ENCODE measurements at regions not wholly inside any gene's neighbourhood (a gene's known extent, or its start where the extent isn't known, plus 50 kb on each side); places are given as distances from the start of the nearest gene placed in this dataset.

DNA sequence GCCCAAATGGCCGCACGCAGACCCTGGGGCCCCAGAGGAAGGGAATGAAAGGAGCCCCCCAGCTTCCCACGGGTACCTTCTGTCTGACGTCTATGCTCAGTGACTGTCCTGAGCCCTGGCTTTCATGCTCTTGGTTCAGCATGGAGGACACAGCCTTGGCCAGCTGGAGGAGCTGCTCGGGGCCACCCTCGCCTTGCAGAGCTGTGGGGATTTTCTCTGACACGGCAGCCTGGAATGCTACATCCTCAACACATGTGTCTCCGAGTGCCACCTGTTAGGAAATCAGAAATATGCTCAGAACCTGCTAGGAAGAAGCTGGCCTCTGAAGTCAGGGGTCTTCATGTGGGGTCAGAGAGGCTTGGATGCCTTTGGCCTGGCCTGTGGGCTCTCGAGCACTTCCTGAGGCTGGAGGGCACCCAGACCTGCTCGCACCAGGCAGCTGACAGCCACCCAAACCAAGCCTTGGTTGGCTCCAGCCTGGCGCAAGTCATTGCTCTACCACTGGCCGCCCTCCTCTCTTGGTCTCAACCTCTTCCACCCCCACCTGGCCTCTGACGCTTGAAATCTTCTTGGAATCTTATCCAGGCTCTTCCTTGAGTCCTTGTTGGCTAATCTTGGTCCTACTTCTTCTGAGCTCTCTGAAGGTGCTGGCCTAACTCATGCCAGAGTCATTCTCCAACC is 63.7 kb upstream of the BCO1 start:
- H3K27ac ChIP-seq: no peak overlapping the region
- TF ChIP-seq, protein P1, sequence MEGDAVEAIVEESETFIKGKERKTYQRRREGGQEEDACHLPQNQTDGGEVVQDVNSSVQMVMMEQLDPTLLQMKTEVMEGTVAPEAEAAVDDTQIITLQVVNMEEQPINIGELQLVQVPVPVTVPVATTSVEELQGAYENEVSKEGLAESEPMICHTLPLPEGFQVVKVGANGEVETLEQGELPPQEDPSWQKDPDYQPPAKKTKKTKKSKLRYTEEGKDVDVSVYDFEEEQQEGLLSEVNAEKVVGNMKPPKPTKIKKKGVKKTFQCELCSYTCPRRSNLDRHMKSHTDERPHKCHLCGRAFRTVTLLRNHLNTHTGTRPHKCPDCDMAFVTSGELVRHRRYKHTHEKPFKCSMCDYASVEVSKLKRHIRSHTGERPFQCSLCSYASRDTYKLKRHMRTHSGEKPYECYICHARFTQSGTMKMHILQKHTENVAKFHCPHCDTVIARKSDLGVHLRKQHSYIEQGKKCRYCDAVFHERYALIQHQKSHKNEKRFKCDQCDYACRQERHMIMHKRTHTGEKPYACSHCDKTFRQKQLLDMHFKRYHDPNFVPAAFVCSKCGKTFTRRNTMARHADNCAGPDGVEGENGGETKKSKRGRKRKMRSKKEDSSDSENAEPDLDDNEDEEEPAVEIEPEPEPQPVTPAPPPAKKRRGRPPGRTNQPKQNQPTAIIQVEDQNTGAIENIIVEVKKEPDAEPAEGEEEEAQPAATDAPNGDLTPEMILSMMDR (IDR thresholded peaks at IDR 0.05): no peak
- no peak for DNase-seq
- H3K9me3 ChIP-seq: no peaks in the 10 kb centered on the region
- no peak for ATAC-seq
- no peak overlapping the region for H3K4me3 ChIP-seq
- no peaks in the 10 kb centered on the region for H3K36me3 ChIP-seq
- no peaks in the 10 kb centered on the region for H3K4me1 ChIP-seq
- intact Hi-C loops (cut with DNase I): no loop called here
- no peaks in the 10 kb centered on the region for H3K27me3 ChIP-seq (ENCODE audit: low read depth)

DNA sequence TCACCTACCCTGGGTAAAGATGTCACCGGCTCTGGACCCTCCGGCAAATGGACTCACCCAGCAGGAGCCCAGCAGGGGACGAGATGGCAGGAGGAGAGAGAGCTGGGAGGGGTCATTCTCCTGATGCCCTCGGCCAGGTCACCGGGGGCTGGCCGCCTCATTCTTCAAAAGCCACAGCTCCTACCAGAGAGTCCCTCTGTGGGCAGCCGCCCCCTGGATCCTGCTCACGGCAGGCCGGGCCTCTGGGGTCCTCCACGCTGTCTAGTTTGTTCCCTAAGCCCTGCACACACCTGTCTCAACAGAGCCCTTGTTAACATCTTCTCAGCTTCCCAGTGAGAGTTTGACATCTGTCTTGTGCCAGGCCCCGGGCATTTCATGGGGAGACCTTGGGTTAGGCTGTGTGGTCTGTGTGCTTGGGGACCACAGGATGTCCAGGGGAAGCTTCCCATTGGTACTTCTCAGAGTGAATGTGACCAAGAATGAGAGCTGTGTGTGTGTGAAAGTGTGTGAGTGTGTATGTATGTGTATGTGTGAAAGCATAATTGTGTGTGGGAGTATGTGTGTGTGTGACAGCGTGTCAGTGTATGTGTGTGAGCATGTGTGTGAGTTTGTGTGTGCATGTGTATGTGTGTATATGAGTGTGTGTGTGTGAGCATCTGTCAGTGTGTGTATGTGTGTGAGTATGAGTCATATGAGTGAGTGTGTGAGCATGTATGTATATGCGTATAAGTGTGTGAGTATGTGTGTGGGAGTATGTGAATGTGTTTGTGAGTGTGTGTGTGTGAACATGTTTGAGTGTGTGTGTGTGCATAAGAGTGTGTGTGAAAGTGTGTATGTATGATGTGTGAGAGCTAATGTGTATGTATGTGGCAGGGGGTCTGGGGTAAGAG is 65.5 kb upstream of the BCO1 start:
- H3K4me1 ChIP-seq: no peaks in the 10 kb centered on the region
- H3K36me3 ChIP-seq: no peaks in the 10 kb centered on the region
- no peaks in the 10 kb centered on the region for H3K9me3 ChIP-seq
- intact Hi-C loops (cut with DNase I): no loop called here
- ATAC-seq: no peak
- H3K27ac ChIP-seq: no peak overlapping the region
- TF ChIP-seq, protein P1 (IDR thresholded peaks at IDR 0.05): no peak
- DNase-seq: no peak
- no peak overlapping the region for H3K4me3 ChIP-seq
- H3K27me3 ChIP-seq (ENCODE audit: low read depth): no peaks in the 10 kb centered on the region

DNA sequence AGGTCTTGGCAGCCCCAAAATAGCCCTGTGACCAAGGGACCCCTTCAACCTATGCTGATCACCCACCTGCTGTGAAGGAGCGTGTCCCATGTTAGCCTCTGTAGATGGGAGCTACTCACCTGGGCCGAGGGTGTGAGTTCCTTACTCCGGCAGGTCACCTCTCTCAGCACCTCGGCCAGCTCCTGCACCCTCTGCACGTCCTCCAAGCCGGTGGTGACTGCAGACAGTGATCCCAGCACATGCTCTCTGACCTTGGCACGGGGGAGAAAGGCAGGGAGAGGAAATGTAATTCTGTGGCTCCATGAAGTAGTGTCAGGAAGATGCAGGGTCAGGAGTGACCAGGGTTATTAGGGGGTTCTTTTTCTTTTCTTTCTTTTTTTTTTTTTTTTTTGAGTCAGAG is 67.7 kb upstream of the BCO1 start:
- Histone ChIP-seq H3K36me3 (no peaks in the 10 kb centered on the region), H3K4me1 (no peaks in the 10 kb centered on the region), H3K9me3 (no peaks in the 10 kb centered on the region), H3K4me3 (no peak overlapping the region), H3K27me3 (ENCODE audit: low read depth) (no peaks in the 10 kb centered on the region), H3K27ac (no peak overlapping the region)
- DNase-seq: no peak
- no peak for ATAC-seq
- intact Hi-C loops (cut with DNase I): no loop called here
- TF ChIP-seq, protein P1 (IDR thresholded peaks at IDR 0.05): no peak

DNA sequence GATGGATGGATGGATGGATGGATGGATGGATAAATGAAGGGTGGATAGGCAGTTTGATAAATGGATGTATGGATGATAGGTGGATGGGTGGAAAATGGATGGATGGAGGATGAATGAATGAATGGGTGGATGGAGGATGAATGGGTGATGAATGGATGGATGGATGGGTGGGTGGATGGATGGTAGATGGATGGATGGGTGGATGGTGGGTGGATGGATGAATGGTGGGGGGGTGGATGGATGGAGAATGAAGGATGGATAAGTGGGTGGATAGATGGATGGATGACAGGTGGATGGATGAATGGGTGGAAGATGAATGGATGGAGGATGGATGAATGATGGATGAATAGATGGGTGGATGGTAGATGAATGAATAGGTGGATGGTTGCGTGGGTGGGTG is 70.1 kb upstream of the BCO1 start:
- TF ChIP-seq, protein P1 (IDR thresholded peaks at IDR 0.05): no peak
- ATAC-seq: no peak

DNA sequence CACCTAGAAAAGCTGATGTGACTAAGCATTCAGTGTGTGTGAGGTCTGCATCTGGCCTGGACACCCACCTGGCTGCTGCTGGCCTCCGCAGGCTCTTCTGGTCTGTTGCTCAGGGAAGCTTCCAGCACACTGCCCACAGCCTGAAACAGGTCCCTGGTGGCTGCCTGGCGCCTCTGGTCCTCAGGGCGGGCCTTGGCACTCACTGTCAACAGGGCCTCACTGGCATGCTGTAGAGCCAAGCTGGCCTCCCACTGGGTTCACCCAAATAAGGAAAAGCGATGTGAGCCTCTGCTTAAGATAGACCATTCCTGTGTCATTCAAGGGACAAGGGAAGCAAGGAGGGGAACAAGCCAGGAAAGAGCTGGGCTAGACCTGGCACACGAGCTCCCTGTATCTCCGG is 70.6 kb upstream of the BCO1 start:
- no peak for DNase-seq

More for the DNA sequence above, 70.1 kb upstream of the BCO1 start:
- Histone ChIP-seq H3K36me3 (no peaks in the 10 kb centered on the region), H3K27ac (no peak overlapping the region), H3K27me3 (ENCODE audit: low read depth) (no peaks in the 10 kb centered on the region), H3K9me3 (no peaks in the 10 kb centered on the region), H3K4me1 (no peaks in the 10 kb centered on the region), H3K4me3 (no peak overlapping the region)
- DNase-seq: no peak
- intact Hi-C loops (cut with DNase I): no loop called here

More for the DNA sequence above, 70.6 kb upstream of the BCO1 start:
- no peak overlapping the region for H3K27ac ChIP-seq
- no peaks in the 10 kb centered on the region for H3K27me3 ChIP-seq (ENCODE audit: low read depth)
- TF ChIP-seq, protein P1 (IDR thresholded peaks at IDR 0.05): no peak
- H3K9me3 ChIP-seq: no peaks in the 10 kb centered on the region
- no peaks in the 10 kb centered on the region for H3K36me3 ChIP-seq
- H3K4me1 ChIP-seq: no peaks in the 10 kb centered on the region
- intact Hi-C loops (cut with DNase I): no loop called here
- ATAC-seq: no peak
- no peak overlapping the region for H3K4me3 ChIP-seq
